ENCODE measurements at regions not wholly inside any gene's neighbourhood (a gene's known extent, or its start where the extent isn't known, plus 50 kb on each side); places are given as distances from the start of the nearest gene placed in this dataset.
A peak's percentile ranks its signal among the peaks of the same experiment; 100 is the strongest.

- H3K27me3 ChIP-seq (ENCODE audit: insufficient read depth, low read length), result no peaks in the 10 kb centered on the region; the same call in 1 of the 2 replicates
- H3K18ac ChIP-seq (ENCODE audit: insufficient read length, low read depth, low read length), result no peak overlapping the region
- no peak overlapping the region for H2BK5ac ChIP-seq (ENCODE audit: insufficient read length, low read length)
- no peak overlapping the region for H2BK120ac ChIP-seq (ENCODE audit: low read depth, low read length, poor library complexity, severe bottlenecking)
- no peak overlapping the region for H4K8ac ChIP-seq (replicated peaks; ENCODE audit: insufficient read length, low read depth, low read length)
- Mint-ChIP-seq H3K4me3 (peak overlapping the region in 1 of 2 experiments; percentile 46; a peak in 2 of 5 replicates), H3K36me3 (ENCODE audit: insufficient read depth in 1 of 3, low read depth in 3 of 3) (no peaks in the 10 kb centered on the region), H3K9me3 (no peaks in the 10 kb centered on the region), H3K27ac (peak overlapping the region in 1 of 3 experiments; percentile 65; a peak in 2 of 7 replicates), H3K4me1 (peaks cover 64 to 76% of the 10 kb centered on the region in 2 experiments), H3K27me3 (ENCODE audit: low read depth) (peaks cover 30% of the 10 kb centered on the region)
- no peak overlapping the region for H3K9ac ChIP-seq (ENCODE audit: extremely low read depth, insufficient read length, low read length)
- H3K79me2 ChIP-seq (ENCODE audit: insufficient read depth, low read length), result no peaks in the 10 kb centered on the region
- H3K4me1 ChIP-seq (ENCODE audit: insufficient read depth, low read length), result peaks cover 2% of the 10 kb centered on the region; the same call in 1 of the 2 replicates
- no peak overlapping the region for H4K91ac ChIP-seq (ENCODE audit: insufficient read length, low read depth, low read length)
- no peaks in the 10 kb centered on the region for H3K9me3 ChIP-seq (ENCODE audit: control insufficient read depth, low read depth, low read length)
- no peaks in the 10 kb centered on the region for H3K79me1 ChIP-seq (ENCODE audit: insufficient read depth, low read depth, low read length, poor library complexity, severe bottlenecking)
- TF ChIP-seq CTCF (conservative IDR thresholded peaks at IDR 0.05), result no peak
- no peak overlapping the region for H3K14ac ChIP-seq (ENCODE audit: insufficient read depth, low read length)
- DNase-seq, result no peak
- no peak overlapping the region for H2BK20ac ChIP-seq (ENCODE audit: low read depth, low read length, poor library complexity, severe bottlenecking)
- no peak overlapping the region for H3K4me2 ChIP-seq (ENCODE audit: insufficient read depth, insufficient read length, low read length)
- no peak overlapping the region for H3K56ac ChIP-seq (ENCODE audit: insufficient read length, low read depth, low read length)
- H3K23me2 ChIP-seq (ENCODE audit: insufficient read length, low read depth, low read length, poor library complexity, severe bottlenecking), result peaks cover 7% of the 10 kb centered on the region
- no peak overlapping the region for H3K23ac ChIP-seq (ENCODE audit: insufficient read length, low read depth, low read length)
- H3T11ph ChIP-seq (ENCODE audit: low read length), result no peak overlapping the region
- H4K5ac ChIP-seq (ENCODE audit: insufficient read length, low read depth, low read length), result no peak overlapping the region
- no peak overlapping the region for H2BK12ac ChIP-seq (ENCODE audit: insufficient read length, low read depth, low read length)
- H2AK5ac ChIP-seq (ENCODE audit: insufficient read length, low read length), result no peak overlapping the region
- H2AFZ ChIP-seq (ENCODE audit: low read length), result no peak overlapping the region
- H3K4ac ChIP-seq (ENCODE audit: low read depth, low read length), result no peak overlapping the region
- H2BK15ac ChIP-seq (ENCODE audit: low read depth, low read length), result no peak overlapping the region
- no peaks in the 10 kb centered on the region for H4K20me1 ChIP-seq (ENCODE audit: control insufficient read depth, insufficient read depth, insufficient read length)
- WGBS (ENCODE audit: extremely low coverage, insufficient read length, low lambda C conversion rate), result no CpG with 5 or more reads among the region's 3 CpGs
- H3K27ac ChIP-seq (ENCODE audit: insufficient read length, low read depth, low read length), result no peak overlapping the region
Measured at GRCh38 chr6:44005507-44005903, 121.7 kb downstream of the MRPL14 start.
